ENCODE measurements at regions not wholly inside any gene's neighbourhood (a gene's known extent, or its start where the extent isn't known, plus 50 kb on each side); places are given as distances from the start of the nearest gene placed in this dataset.

GRCh38 chr3:22010997-22011396 lies 260.0 kb upstream of the ZNF385D start:
- no peaks in the 10 kb centered on the region for H3K27me3 Mint-ChIP-seq
- no peaks in the 10 kb centered on the region for H3K36me3 Mint-ChIP-seq (ENCODE audit: low read depth)
- no peaks in the 10 kb centered on the region for H3K4me1 Mint-ChIP-seq (ENCODE audit: low read depth)
- DNase-seq (no peak), ATAC-seq (ENCODE audit: poor library complexity) (no peak)
- H3K4me1 ChIP-seq (ENCODE audit: insufficient read depth, low read length) = no peaks in the 10 kb centered on the region
- no peak overlapping the region for H3K27ac Mint-ChIP-seq
- POLR2A ChIA-PET = no interaction called here
- H3K27me3 ChIP-seq (ENCODE audit: control insufficient read depth in 1 of 2, insufficient read depth in 2 of 2, low read length in 2 of 2) = no peaks in the 10 kb centered on the region
- intact Hi-C loops (cut with DNase I, micrococcal nuclease) = no loop called here
- no peak for TF ChIP-seq CTCF (IDR thresholded peaks at IDR 0.05)
- no peaks in the 10 kb centered on the region for H3K36me3 ChIP-seq (ENCODE audit: insufficient read depth, low read length)
- H3K27ac ChIP-seq (ENCODE audit: low read depth in 1 of 2, low read length in 2 of 2) = no peak overlapping the region
- H3K4me3 Mint-ChIP-seq = no peak overlapping the region
- CTCF ChIA-PET = no interaction called here
- H3K9me3 Mint-ChIP-seq = peaks cover 5% of the 10 kb centered on the region
- H3K9me3 ChIP-seq (ENCODE audit: control insufficient read depth in 1 of 2, insufficient read depth in 1 of 2, low read length in 2 of 2) = peaks cover 0 to 5% of the 10 kb centered on the region in 2 experiments
- H3K4me3 ChIP-seq (ENCODE audit: low read length) = no peak overlapping the region

- intact Hi-C loops (cut with DNase I, micrococcal nuclease) = no loop called here
- no peak overlapping the region for H3K27ac Mint-ChIP-seq
- no peaks in the 10 kb centered on the region for H3K4me1 Mint-ChIP-seq (ENCODE audit: low read depth)
- H3K36me3 Mint-ChIP-seq (ENCODE audit: low read depth) = no peaks in the 10 kb centered on the region
- no peak overlapping the region for H3K4me3 Mint-ChIP-seq
- ATAC-seq (ENCODE audit: poor library complexity) = no peak
- no peak overlapping the region for H3K27ac ChIP-seq (ENCODE audit: low read depth in 1 of 2, low read length in 2 of 2)
- H3K4me3 ChIP-seq (ENCODE audit: low read length) = no peak overlapping the region
- H3K9me3 ChIP-seq (ENCODE audit: control insufficient read depth in 1 of 2, insufficient read depth in 1 of 2, low read length in 2 of 2) = peaks cover 0 to 5% of the 10 kb centered on the region in 2 experiments
- no peak for TF ChIP-seq CTCF (IDR thresholded peaks at IDR 0.05)
- POLR2A ChIA-PET = no interaction called here
- H3K4me1 ChIP-seq (ENCODE audit: insufficient read depth, low read length) = no peaks in the 10 kb centered on the region
- H3K9me3 Mint-ChIP-seq = peaks cover 5% of the 10 kb centered on the region
- no peak for DNase-seq
- H3K27me3 ChIP-seq (ENCODE audit: control insufficient read depth in 1 of 2, insufficient read depth in 2 of 2, low read length in 2 of 2) = no peaks in the 10 kb centered on the region
- no peaks in the 10 kb centered on the region for H3K27me3 Mint-ChIP-seq
- no peaks in the 10 kb centered on the region for H3K36me3 ChIP-seq (ENCODE audit: insufficient read depth, low read length)
- CTCF ChIA-PET = no interaction called here
Observed at GRCh38 chr3:22012471-22012870, 261.5 kb upstream of the ZNF385D start.

DNA sequence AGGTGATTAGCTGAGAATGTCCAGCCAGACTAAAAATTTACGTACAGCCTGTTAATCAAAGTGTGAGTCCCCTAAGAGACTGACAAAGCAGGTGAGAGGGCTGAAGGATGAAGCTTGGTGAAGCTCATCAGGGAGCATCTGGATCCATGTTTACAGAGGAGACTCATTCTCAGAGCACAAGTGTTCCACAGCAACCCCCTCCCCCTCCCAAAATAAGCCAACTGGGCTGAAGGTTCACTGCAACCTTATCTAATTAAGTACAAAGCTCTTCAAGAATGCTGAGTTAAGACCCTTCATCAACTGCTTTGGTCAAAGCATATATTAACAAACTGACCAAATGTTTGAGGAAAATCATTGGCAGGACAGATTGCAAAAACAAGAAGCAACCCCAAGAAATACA lies 262.6 kb upstream of the ZNF385D start:
- H3K36me3 Mint-ChIP-seq (ENCODE audit: low read depth) = no peaks in the 10 kb centered on the region
- H3K27me3 ChIP-seq (ENCODE audit: control insufficient read depth in 1 of 2, insufficient read depth in 2 of 2, low read length in 2 of 2) = no peaks in the 10 kb centered on the region
- H3K4me3 Mint-ChIP-seq = no peak overlapping the region
- H3K36me3 ChIP-seq (ENCODE audit: insufficient read depth, low read length) = no peaks in the 10 kb centered on the region
- no peaks in the 10 kb centered on the region for H3K4me1 Mint-ChIP-seq (ENCODE audit: low read depth)
- no peak overlapping the region for H3K4me3 ChIP-seq (ENCODE audit: low read length)
- ChIA-PET CTCF (no interaction called here), POLR2A (no interaction called here)
- no peak overlapping the region for H3K27ac ChIP-seq (ENCODE audit: low read depth in 1 of 2, low read length in 2 of 2)
- H3K9me3 Mint-ChIP-seq = peaks cover 4% of the 10 kb centered on the region
- no peaks in the 10 kb centered on the region for H3K9me3 ChIP-seq (ENCODE audit: control insufficient read depth in 1 of 2, insufficient read depth in 1 of 2, low read length in 2 of 2)
- no peak for DNase-seq
- intact Hi-C loops (cut with DNase I, micrococcal nuclease) = no loop called here
- ATAC-seq (ENCODE audit: poor library complexity) = no peak
- H3K27ac Mint-ChIP-seq = no peak overlapping the region
- H3K4me1 ChIP-seq (ENCODE audit: insufficient read depth, low read length) = no peaks in the 10 kb centered on the region
- no peaks in the 10 kb centered on the region for H3K27me3 Mint-ChIP-seq
- no peak for TF ChIP-seq CTCF (IDR thresholded peaks at IDR 0.05)

Data from CD4-positive, alpha-beta T cell (primary cell).